ENCODE measurements at regions not wholly inside any gene's neighbourhood (a gene's known extent, or its start where the extent isn't known, plus 50 kb on each side); places are given as distances from the start of the nearest gene placed in this dataset.

DNA sequence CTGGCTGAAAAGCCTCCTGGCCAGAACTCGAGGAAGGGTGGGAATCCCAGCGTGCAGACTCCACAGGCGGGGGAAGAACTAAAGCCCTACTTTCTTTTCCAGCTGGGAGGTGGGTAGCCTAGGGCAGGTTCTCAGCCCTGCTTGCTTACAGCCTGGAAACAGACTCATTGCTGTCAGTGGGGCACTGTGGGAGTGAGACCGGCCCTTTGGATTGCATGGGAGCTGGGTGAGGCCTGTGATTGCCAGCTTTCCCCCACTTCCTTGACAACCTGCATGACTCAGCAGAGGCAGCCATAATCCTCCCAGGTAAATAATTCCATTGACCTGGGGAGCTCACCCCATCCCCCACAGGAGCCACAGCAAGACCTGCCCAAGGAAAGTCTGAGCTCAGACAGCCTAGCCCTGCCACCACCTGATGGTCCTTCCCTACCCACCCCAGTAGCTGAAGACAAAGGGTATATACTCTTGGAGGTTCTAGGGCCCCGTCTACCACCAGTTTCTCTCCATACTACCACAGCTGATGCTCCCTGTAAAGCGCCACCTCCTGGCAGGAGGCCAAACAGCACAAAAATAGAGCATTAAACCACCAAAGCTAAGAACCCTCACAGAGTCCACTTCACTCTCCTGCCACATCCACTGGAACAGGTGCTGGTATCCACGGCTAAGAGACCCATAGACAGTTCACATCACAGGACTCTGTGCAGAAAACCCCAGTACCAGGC lies 294.1 kb downstream of the SEC23A start:
- TF ChIP-seq EZH2phosphoT487 (IDR thresholded peaks at IDR 0.05; ENCODE audit: insufficient read depth, low read depth): no peak
- TF ChIP-seq EZH2 (IDR thresholded peaks at IDR 0.05; ENCODE audit: insufficient read depth, poor library complexity, severe bottlenecking): no peak

Data from GM23248 (cell line).